Right atrium auricular region (tissue), 2 donors: ENCODE measurements at regions not wholly inside any gene's neighbourhood (a gene's known extent, or its start where the extent isn't known, plus 50 kb on each side); places are given as distances from the start of the nearest gene placed in this dataset.

ENCODE experiments used
- DNase-seq: peaks from one replicate; pipeline ENCODE4 v3.0.0-alpha.2; 2019; ENCODE audit warnings: low spot score
- H3K27ac ChIP-seq, 2 donors: fragments of 200-600 bp; sonication (generic); 1 replicate in 1 of 2; 2 replicates in 1 of 2; pipeline ENCODE4 v1.5.1; 2016 to 2019
- H3K27me3 ChIP-seq, 2 donors: fragments of 200-600 bp; sonication (generic); one replicate each; pipeline versions ENCODE4 v1.5.1 to v1.6.0; 2017 to 2019
- H3K36me3 ChIP-seq: fragments of 200-600 bp; sonication (generic); one replicate; pipeline ENCODE4 v1.5.1; 2016
- H3K4me1 ChIP-seq, 2 donors: fragments of 200-600 bp; sonication (generic); one replicate each; pipeline versions ENCODE4 v1.5.1 to v1.6.0; 2017 to 2019
- H3K4me3 ChIP-seq, 2 donors: fragments of 200-600 bp; sonication (generic); 1 replicate in 1 of 2; 2 replicates in 1 of 2; pipeline ENCODE4 v1.5.1; 2017 to 2019; ENCODE audit warnings: mild to moderate bottlenecking in 1 of 2, moderate library complexity in 1 of 2
- H3K9me3 ChIP-seq, 2 donors: fragments of 200-600 bp; sonication (generic); one replicate each; pipeline ENCODE4 v1.5.1; 2019
- CTCF ChIP-seq, 2 donors: fragments of 200-600 bp; sonication (generic); IDR thresholded peaks; one replicate each; pipeline ENCODE4 v1.5.1; 2019; ENCODE audit warnings: antibody characterized with exemption in 2 of 2

GRCh38 chr10:56551037-56551436 is 190.0 kb upstream of the ZWINT start:
- no peak for DNase-seq
- Histone ChIP-seq H3K4me3 (no peak overlapping the region), H3K9me3 (no peaks in the 10 kb centered on the region), H3K4me1 (no peaks in the 10 kb centered on the region), H3K36me3 (no peaks in the 10 kb centered on the region), H3K27ac (no peak overlapping the region), H3K27me3 (no peaks in the 10 kb centered on the region)
- TF ChIP-seq CTCF (IDR thresholded peaks at IDR 0.05), result no peak

DNA sequence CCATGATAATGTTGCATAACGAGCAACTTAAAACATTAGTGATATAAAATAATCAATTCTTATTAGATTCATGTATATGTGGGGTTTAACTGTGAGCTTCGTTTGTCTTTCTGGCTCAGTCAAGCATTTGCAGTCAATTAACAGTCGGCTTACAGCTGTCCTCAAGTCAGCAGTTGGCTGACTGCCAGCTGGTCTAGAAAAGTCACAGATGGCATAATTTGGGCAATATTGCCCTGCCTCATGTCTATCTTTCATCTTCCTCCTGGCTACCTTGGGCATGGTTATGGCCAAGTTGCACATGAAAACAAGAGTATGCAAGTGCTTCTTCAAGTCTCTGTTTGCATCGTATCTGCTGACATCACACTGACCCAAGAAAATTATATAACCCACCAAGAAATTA is 186.1 kb upstream of the ZWINT start:
- no peak for DNase-seq
- TF ChIP-seq CTCF (IDR thresholded peaks at IDR 0.05), result no peak
- H3K27me3 ChIP-seq, result no peaks in the 10 kb centered on the region

GRCh38 chr10:56537984-56538383 is 176.9 kb upstream of the ZWINT start:
- H3K36me3 ChIP-seq, result no peaks in the 10 kb centered on the region
- H3K4me1 ChIP-seq, result no peaks in the 10 kb centered on the region
- no peak for DNase-seq
- TF ChIP-seq CTCF (IDR thresholded peaks at IDR 0.05), result no peak
- H3K4me3 ChIP-seq, result no peak overlapping the region
- no peaks in the 10 kb centered on the region for H3K27me3 ChIP-seq
- no peak overlapping the region for H3K27ac ChIP-seq
- H3K9me3 ChIP-seq, result no peaks in the 10 kb centered on the region

More for the DNA sequence above, 186.1 kb upstream of the ZWINT start:
- Histone ChIP-seq H3K4me3 (no peak overlapping the region), H3K4me1 (no peaks in the 10 kb centered on the region), H3K27ac (no peak overlapping the region), H3K36me3 (no peaks in the 10 kb centered on the region), H3K9me3 (no peaks in the 10 kb centered on the region)

DNA sequence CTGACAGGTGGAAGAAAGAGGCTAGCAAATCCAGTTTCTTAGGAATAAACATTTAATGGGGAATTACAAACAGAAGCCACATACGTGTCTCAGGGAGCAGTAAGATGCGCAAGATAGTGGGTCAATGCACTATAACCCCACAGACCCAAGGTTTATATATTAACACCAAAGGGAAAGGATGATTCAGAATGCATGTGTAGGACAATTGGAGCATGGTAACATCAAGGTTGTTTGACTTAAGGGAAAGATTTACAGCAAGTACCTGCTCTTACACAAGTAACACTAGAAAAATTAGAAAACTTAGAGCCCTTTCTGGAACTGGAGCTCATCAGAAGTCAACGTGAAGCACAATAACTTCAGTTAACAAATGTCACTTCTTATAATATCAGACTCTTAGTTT is 161.1 kb upstream of the ZWINT start:
- no peak overlapping the region for H3K4me3 ChIP-seq
- TF ChIP-seq CTCF (IDR thresholded peaks at IDR 0.05), result no peak
- H3K4me1 ChIP-seq, result no peaks in the 10 kb centered on the region
- H3K27ac ChIP-seq, result no peak overlapping the region
- no peak for DNase-seq
- H3K9me3 ChIP-seq, result no peaks in the 10 kb centered on the region
- no peaks in the 10 kb centered on the region for H3K27me3 ChIP-seq
- H3K36me3 ChIP-seq, result no peaks in the 10 kb centered on the region

- DNase-seq, result no peak
- no peak for TF ChIP-seq CTCF (IDR thresholded peaks at IDR 0.05)
- H3K9me3 ChIP-seq, result no peaks in the 10 kb centered on the region
- H3K27ac ChIP-seq, result no peak overlapping the region
- H3K4me3 ChIP-seq, result no peak overlapping the region
- no peaks in the 10 kb centered on the region for H3K27me3 ChIP-seq
- no peaks in the 10 kb centered on the region for H3K4me1 ChIP-seq
- H3K36me3 ChIP-seq, result no peaks in the 10 kb centered on the region
Measured at GRCh38 chr10:56508562-56508961, 147.5 kb upstream of the ZWINT start.

GRCh38 chr10:56507033-56507432 is 146.0 kb upstream of the ZWINT start:
- H3K36me3 ChIP-seq, result no peaks in the 10 kb centered on the region
- H3K4me1 ChIP-seq, result no peaks in the 10 kb centered on the region
- H3K27me3 ChIP-seq, result no peaks in the 10 kb centered on the region
- no peak for TF ChIP-seq CTCF (IDR thresholded peaks at IDR 0.05)
- DNase-seq, result no peak
- H3K9me3 ChIP-seq, result no peaks in the 10 kb centered on the region
- H3K4me3 ChIP-seq, result no peak overlapping the region
- no peak overlapping the region for H3K27ac ChIP-seq
